Inferior parietal cortex (tissue), 1 donor: ENCODE measurements at regions not wholly inside any gene's neighbourhood (a gene's known extent, or its start where the extent isn't known, plus 50 kb on each side); places are given as distances from the start of the nearest gene placed in this dataset.

Source experiments
- DNase-seq: peaks from one replicate; pipeline ENCODE4 v3.0.0-alpha.2; 2016; ENCODE audit errors: extremely low spot score

GRCh38 chr11:69348414-69349235 lies 54.7 kb downstream of the MYEOV start:
- DNase-seq = no peak

- DNase-seq = no peak
Measured at GRCh38 chr11:69350040-69350439, 56.1 kb downstream of the MYEOV start.

- DNase-seq = no peak
Measured at GRCh38 chr11:69350596-69350995, 56.6 kb downstream of the MYEOV start.

- DNase-seq = no peak
Measured at GRCh38 chr11:69351460-69351859, 57.5 kb downstream of the MYEOV start.

- no peak for DNase-seq
Measured at GRCh38 chr11:69352166-69352565, 58.2 kb downstream of the MYEOV start.

- no peak for DNase-seq
Measured at GRCh38 chr11:69352715-69353319, 58.9 kb downstream of the MYEOV start.

- DNase-seq = no peak
Measured at GRCh38 chr11:69353696-69354544, 60.0 kb downstream of the MYEOV start.

GRCh38 chr11:69354545-69354897 lies 60.6 kb downstream of the MYEOV start:
- DNase-seq = no peak

- no peak for DNase-seq
Measured at GRCh38 chr11:69355346-69355940, 61.5 kb downstream of the MYEOV start.

GRCh38 chr11:69355959-69356702 lies 62.2 kb downstream of the MYEOV start:
- no peak for DNase-seq

GRCh38 chr11:69356703-69357457 lies 62.9 kb downstream of the MYEOV start:
- no peak for DNase-seq

- no peak for DNase-seq
Measured at GRCh38 chr11:69357458-69358397, 63.8 kb downstream of the MYEOV start.

GRCh38 chr11:69358398-69359020 lies 64.6 kb downstream of the MYEOV start:
- DNase-seq = no peak

GRCh38 chr11:69359735-69360480 lies 66.0 kb downstream of the MYEOV start:
- no peak for DNase-seq

GRCh38 chr11:69360606-69361005 lies 66.7 kb downstream of the MYEOV start:
- DNase-seq = no peak

- DNase-seq = no peak
Measured at GRCh38 chr11:69361048-69361447, 67.1 kb downstream of the MYEOV start.

- no peak for DNase-seq
Measured at GRCh38 chr11:69361466-69361865, 67.5 kb downstream of the MYEOV start.

- no peak for DNase-seq
Measured at GRCh38 chr11:69362315-69362714, 68.4 kb downstream of the MYEOV start.
